ENCODE measurements at regions not wholly inside any gene's neighbourhood (a gene's known extent, or its start where the extent isn't known, plus 50 kb on each side); places are given as distances from the start of the nearest gene placed in this dataset.
"Not testable (repeated sequence)": the region's sequence is repeated elsewhere in the genome, so short reads cannot be mapped to it uniquely, and the experiment has no call there.

DNA sequence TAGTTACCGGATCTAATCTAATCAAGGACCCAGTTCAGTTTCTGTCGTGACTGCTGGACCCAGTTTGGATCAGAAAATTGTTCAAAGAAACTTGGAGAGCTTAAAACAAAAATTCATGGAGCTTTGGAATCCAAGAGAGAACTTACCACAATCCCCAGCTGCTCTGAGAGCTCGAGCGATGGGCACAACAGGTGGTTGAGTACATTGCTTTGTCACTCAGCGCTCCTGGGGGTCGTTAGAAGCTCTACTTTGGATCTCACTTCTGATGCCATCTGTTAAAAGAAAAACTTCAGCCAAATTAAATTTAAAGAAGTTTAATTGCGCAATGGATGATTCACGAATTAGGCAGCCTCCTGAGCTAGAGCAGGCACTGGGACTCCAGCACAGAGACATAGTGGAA, 257.3 kb downstream of the TGIF2LX start:
- not testable (repeated sequence) for TF ChIP-seq CHD2 (IDR thresholded peaks at IDR 0.05; ENCODE audit: low read length, partially characterized antibody); TCF12 (IDR thresholded peaks at IDR 0.05); RAD21 (IDR thresholded peaks at IDR 0.05; ENCODE audit: low read length); YY1 (IDR thresholded peaks at IDR 0.05; ENCODE audit: low read depth)
- TF ChIP-seq, protein P1, sequence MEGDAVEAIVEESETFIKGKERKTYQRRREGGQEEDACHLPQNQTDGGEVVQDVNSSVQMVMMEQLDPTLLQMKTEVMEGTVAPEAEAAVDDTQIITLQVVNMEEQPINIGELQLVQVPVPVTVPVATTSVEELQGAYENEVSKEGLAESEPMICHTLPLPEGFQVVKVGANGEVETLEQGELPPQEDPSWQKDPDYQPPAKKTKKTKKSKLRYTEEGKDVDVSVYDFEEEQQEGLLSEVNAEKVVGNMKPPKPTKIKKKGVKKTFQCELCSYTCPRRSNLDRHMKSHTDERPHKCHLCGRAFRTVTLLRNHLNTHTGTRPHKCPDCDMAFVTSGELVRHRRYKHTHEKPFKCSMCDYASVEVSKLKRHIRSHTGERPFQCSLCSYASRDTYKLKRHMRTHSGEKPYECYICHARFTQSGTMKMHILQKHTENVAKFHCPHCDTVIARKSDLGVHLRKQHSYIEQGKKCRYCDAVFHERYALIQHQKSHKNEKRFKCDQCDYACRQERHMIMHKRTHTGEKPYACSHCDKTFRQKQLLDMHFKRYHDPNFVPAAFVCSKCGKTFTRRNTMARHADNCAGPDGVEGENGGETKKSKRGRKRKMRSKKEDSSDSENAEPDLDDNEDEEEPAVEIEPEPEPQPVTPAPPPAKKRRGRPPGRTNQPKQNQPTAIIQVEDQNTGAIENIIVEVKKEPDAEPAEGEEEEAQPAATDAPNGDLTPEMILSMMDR (IDR thresholded peaks at IDR 0.05), result not testable (repeated sequence)
- TF ChIP-seq, protein P2, sequence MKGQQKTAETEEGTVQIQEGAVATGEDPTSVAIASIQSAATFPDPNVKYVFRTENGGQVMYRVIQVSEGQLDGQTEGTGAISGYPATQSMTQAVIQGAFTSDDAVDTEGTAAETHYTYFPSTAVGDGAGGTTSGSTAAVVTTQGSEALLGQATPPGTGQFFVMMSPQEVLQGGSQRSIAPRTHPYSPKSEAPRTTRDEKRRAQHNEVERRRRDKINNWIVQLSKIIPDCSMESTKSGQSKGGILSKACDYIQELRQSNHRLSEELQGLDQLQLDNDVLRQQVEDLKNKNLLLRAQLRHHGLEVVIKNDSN (IDR thresholded peaks at IDR 0.05; ENCODE audit: borderline replicate concordance, low read depth), result not testable (repeated sequence)

All from SK-N-SH (cell line).